HG03432 (cell line): ENCODE measurements at regions not wholly inside any gene's neighbourhood (a gene's known extent, or its start where the extent isn't known, plus 50 kb on each side); places are given as distances from the start of the nearest gene placed in this dataset.

ENCODE experiments used
- ATAC-seq: cut with Tn5 transposase; IDR thresholded peaks from one replicate; pipeline ENCODE4 v1.9.1; 2021; ENCODE audit warnings: mild to moderate bottlenecking, moderate library complexity; ENCODE audit not compliant: unreplicated experiment

- no peak for ATAC-seq
These were observed 589.1 kb upstream of the MGMT start for GRCh38 chr10:128877936-128878335.

DNA sequence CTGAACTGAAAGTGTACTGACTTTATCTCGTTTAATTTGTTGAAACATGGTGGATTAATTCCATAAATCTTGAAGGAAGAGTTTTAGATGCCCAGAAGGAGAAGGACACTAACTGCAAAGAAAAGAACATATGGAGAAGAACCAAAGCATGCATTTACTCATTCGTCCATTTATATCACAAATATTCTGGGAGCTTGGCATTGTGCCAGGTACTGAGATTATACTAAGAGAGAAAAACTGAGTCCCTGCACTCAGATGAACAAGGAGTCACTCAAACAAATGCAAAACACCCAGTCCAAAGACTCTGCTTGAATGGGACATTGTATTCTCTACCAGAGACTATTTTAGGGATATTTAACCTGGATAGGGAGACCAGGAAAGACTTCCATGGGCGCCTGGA lies 588.0 kb upstream of the MGMT start:
- no peak for ATAC-seq

DNA sequence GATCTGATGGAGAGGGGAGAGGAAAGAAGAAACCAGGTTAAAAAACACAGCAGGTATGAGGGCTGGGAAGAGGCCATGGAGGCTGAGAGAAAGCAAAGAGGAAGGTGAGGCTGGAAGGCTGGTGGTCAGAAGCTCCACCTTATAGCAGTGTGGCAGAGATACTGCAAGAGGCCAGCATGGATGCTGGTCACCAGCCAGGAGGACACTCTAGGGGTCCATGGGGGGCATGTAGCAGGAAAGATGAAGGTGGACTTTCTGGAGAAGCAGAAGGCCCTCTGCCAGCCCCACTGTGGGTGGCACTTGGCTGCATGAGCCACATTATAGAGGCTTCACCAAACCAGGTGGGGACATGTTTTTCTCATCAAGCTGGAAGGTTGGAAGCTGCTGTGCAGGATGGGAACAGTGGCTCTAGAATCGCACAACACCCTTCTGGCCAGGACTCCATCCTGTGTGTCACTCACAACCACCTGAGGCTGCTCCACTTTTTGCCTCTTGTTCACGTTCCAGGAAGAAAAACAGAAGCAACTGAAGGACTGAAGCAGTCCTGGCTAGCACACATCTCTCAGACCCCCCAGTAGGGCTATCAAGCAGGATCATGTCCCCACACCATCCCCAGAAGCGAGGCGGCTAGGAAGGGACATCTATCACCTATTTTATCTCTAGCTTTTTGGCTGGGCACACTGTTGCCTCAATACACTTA lies 587.5 kb upstream of the MGMT start:
- ATAC-seq = no peak

DNA sequence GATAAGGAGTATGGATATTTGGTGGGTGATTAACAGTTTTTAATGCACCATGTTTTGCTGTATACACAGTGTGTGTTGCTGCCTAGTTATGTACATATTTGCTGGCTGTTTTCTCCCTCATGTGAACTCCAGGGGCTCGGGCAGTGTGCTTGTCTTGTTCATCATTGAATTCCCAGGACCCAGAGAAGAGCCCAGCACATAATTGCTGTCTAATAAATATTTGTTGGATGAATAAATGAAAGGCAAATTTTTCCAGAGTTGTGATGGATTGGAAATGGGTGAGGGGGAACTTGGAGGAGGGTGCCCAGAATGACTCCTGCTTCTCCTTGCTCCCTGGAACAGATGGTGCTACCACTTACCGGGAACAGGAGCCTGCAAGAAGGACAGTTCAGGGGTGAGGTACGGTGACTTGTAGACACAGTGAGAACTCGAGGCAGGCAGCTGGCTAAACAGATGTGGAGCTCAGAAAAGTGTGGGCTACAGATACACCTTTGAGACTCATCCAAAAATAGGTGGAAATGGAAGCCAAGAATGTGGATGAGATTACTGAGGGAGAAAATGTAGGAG lies 586.8 kb upstream of the MGMT start:
- no peak for ATAC-seq

DNA sequence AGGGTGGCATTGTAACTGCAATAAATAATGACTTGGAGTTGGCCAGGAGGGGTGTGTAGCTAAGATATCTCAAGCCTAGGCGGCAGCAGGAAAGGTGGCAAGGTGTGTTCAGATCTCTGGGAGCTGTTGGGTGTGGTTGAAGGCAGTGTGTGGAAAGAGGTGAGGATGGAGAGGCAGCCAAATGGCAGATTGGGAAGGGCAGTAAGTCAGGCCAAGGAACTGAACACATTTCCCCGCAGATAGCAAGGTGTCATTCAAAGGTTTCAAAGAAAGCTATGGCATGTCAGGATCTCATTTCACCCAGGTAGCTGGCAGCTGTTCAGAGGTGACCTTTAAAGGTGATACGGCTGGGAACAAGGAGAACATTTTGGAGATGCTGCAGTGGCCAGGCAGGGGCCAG lies 586.0 kb upstream of the MGMT start:
- ATAC-seq = no peak

DNA sequence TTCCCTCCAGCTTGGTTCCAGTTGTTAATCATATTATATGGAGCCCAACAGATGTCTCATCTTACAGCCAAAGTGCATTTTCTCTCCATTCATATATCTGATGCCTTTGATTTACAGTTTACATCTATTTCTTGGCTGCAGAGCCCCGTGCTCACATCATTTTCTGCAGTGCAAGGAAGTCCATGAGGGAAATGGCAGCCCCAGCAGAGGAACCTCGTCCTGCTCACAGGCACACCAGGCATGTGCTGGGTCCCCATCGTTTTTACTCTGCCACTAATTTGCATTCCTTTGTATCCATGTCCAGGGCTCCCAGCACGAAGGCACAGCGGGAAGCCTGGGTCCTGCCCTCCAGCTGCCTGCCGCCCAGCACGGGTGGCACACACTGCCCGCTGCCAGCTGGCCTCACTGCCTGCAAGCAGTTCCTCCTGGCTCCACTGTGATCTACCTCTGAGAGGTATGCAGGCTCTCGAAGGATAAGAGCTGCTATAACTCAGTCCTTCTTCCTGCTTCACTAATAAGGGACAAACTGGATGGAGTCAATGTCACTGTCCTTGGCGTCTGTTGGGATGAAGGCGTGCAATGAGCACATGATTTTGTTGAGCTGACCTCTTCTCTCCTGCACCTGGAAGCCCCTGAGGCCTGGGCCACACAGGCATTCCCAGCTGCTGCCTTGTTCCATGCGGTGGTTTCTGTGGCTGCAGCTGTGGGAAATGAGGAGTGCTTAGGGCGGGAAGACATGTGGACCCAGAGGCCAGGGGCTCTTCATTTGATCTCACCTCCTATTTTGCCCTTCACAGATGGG lies 583.6 kb upstream of the MGMT start:
- ATAC-seq = no peak

- no peak for ATAC-seq
These were observed 583.0 kb upstream of the MGMT start for GRCh38 chr10:128884033-128884425.

- no peak for ATAC-seq
These were observed 582.5 kb upstream of the MGMT start for GRCh38 chr10:128884496-128885072.

- ATAC-seq = no peak
These were observed 581.2 kb upstream of the MGMT start for GRCh38 chr10:128885573-128886555.

GRCh38 chr10:128887856-128888255 lies 579.2 kb upstream of the MGMT start:
- no peak for ATAC-seq

DNA sequence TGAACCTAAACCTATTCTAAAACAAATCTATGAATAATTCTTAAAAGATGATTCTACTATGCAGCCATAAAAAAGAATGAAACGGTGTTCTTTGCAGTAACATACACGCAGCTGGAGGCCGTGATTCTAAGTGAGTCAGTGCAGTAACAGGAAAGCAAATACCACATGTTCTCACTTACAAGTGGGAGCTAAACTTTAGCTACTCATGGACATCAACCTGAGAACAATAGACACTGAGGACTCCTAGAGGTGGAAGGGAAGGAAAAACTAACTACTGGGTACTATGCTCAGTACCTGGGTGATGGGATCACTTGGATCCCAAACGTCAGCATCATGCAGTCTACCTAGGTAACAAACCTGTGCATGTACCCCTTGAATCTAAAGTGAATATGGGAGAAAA lies 575.0 kb upstream of the MGMT start:
- no peak for ATAC-seq

DNA sequence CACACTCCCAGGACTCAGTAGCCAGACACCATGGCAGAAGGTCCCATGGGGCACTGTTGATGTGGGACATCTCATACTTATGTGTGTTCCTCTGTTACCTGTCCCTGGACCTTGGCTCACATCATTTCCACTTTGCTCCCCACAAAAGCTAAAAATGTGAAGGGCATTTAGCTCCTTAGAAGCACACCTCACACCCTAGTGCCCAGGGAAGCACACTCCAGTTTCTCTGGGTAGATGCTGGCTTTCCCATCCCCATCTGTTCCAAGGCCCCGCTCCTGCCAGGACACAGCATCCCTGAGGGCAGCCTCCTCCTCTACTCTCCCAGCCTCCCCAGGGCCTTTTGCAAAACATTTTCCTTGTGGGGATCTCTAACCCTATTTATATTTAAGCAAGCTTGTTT lies 572.4 kb upstream of the MGMT start:
- ATAC-seq = no peak

DNA sequence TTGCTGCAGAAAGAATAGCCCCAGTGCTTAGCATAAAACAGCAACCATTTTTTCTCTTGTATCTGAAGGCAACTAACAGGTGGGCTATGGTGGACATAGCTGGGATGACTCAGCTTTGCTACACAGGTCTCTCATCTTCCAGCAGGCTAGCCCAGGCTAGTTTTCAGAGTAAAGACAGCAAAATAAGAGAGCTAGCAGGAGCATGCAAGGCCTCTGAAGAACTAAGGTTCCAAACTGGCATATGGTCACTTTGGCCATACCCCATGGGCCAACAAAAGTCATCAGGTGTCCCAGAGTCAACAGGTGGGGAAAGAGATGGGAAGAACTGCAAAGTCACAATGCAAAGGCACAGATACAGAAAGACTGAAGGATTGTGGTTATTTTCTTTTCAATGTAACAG lies 571.6 kb upstream of the MGMT start:
- ATAC-seq = no peak

GRCh38 chr10:128896116-128896795 lies 570.8 kb upstream of the MGMT start:
- no peak for ATAC-seq

DNA sequence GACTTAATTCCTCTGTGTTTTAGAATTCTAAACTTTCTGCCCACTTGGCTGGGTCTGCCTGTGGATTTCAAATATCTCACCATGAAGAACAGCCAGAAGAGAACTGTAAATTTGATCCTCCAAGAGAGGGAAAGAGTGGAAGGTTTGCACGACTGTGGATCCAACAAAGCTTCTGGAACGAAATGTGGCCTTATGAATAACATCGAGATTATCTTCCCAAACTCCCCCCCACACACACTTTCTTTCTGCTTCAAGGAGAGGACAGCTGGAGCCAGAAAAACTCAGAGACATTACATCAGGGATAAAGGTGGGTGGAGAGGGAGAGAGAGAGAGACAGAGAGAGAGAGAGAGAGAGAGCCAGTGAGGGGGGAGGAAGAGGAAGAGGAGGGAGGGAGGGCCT lies 570.1 kb upstream of the MGMT start:
- ATAC-seq = no peak

DNA sequence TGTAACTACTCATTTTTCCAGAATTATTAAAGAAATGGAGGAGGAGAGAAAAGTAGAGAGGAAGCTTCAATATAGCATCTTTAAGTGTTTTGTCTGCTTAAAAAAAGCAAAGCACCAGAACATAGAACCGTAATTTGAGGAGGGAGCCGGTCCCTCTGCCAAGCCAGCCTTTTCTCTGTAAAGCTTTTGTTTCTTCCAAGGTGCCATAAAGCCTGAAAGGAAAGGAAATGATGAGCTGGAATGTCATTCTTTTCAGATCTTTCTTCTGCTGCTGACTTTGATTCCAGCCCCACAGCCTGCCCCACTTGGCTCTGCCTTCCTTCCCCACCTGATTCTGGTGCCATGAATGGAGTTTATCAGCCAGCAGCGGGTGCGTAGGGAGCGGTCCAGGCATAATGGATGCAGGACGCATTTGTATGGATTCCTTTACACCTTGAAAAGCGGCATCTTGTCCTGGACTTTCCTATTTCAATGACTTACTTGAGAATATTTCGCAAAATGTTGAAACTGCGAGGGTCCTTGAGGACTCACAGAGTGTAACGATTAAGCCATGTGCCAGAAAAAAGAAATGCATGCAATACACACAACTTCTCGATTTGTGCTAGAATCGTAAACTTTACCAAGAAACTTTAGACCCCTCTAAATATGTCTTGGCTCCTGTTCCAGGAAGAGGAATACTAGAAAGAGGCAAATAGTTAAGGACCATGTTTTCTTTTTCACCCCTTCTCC lies 569.5 kb upstream of the MGMT start:
- no peak for ATAC-seq

- ATAC-seq = no peak
These were observed 568.7 kb upstream of the MGMT start for GRCh38 chr10:128898133-128898915.

DNA sequence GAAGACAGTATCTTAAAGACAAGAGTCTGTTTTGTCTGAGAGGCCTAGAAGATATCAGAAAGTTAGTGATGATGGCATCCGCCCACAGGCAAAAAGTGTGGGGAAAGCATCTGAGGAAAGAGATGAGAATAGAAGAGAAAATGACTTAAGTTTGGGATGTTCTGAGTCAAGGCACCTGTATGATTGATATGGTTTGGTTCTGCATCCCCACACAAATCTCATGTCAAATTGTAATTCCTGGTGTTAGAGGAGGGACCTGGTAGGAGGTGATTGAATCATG lies 568.2 kb upstream of the MGMT start:
- no peak for ATAC-seq

DNA sequence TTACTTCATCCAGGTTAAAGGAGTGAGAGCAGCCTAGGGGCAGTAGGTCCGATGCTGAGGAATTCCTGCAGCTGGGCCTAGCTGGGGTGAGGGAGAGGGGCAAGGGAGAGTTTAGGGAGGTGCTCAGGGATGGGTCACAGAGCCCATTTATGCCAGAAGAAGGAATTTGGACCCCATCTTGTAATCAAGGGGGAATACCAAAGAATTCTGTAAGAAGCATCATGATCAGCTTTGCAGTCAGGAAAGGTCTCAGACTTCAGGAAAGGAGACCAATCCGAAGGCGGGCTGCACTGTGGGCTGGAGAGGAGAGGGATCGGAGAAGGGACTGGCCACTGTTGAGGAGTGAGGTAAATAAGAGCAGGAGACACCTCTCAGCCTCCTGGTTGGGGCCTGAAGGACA lies 566.6 kb upstream of the MGMT start:
- ATAC-seq = no peak
